ENCODE measurements at regions not wholly inside any gene's neighbourhood (a gene's known extent, or its start where the extent isn't known, plus 50 kb on each side); places are given as distances from the start of the nearest gene placed in this dataset.

GRCh38 chr7:39855325-39855674 lies 94.8 kb upstream of the CDK13 start:
- TF ChIP-seq CTCF (IDR thresholded peaks at IDR 0.05) (no peak), RAD21 (conservative IDR thresholded peaks at IDR 0.05 in 1 of 2, IDR thresholded peaks at IDR 0.05 in 1 of 2) (no peak), JUN (IDR thresholded peaks at IDR 0.05) (no peak), POLR2AphosphoS2 (conservative IDR thresholded peaks at IDR 0.05; ENCODE audit: low read length) (no peak), MAX (IDR thresholded peaks at IDR 0.05) (no peak), EP300 (IDR thresholded peaks at IDR 0.05) (no peak), POLR2A (IDR thresholded peaks at IDR 0.05; ENCODE audit: low read length) (no peak), MAZ (IDR thresholded peaks at IDR 0.05; ENCODE audit: borderline replicate concordance, low read depth, low read length) (no peak), HOXA7 (CRISPR knock-in tag; IDR thresholded peaks at IDR 0.05) (no peak)
